ENCODE measurements at regions not wholly inside any gene's neighbourhood (a gene's known extent, or its start where the extent isn't known, plus 50 kb on each side); places are given as distances from the start of the nearest gene placed in this dataset.

GRCh38 chr20:39603219-39603618 is 641.1 kb downstream of the DHX35 start:
- H3K4me1 ChIP-seq = no peaks in the 10 kb centered on the region
- 94% methylated on average over 7 of the region's 7 CpGs for WGBS, 2 donors
- H3K27ac ChIP-seq = no peak overlapping the region
- no peaks in the 10 kb centered on the region for H3K27me3 ChIP-seq
- no peaks in the 10 kb centered on the region for H3K9me3 ChIP-seq
- no peak for DNase-seq
- TF ChIP-seq EP300 (IDR thresholded peaks at IDR 0.05) = no peak
- no peak for TF ChIP-seq POLR2A (IDR thresholded peaks at IDR 0.05)
- no peak for TF ChIP-seq CTCF (IDR thresholded peaks at IDR 0.05)
- TF ChIP-seq POLR2AphosphoS5 (IDR thresholded peaks at IDR 0.05) = no peak
- no peaks in the 10 kb centered on the region for H3K36me3 ChIP-seq
- intact Hi-C loops (cut with DNase I) = no loop called here
- H3K4me3 ChIP-seq = no peak overlapping the region

- H3K27me3 ChIP-seq = no peaks in the 10 kb centered on the region
- intact Hi-C loops (cut with DNase I) = no loop called here
- DNase-seq = no peak
- H3K27ac ChIP-seq = no peak overlapping the region
- TF ChIP-seq CTCF (IDR thresholded peaks at IDR 0.05) (no peak), POLR2A (IDR thresholded peaks at IDR 0.05) (no peak), POLR2AphosphoS5 (IDR thresholded peaks at IDR 0.05) (no peak), EP300 (IDR thresholded peaks at IDR 0.05) (no peak)
- H3K36me3 ChIP-seq = no peaks in the 10 kb centered on the region
- WGBS, 2 donors = 37 to 50% methylated on average over 2 of the region's 2 CpGs
- H3K9me3 ChIP-seq = no peaks in the 10 kb centered on the region
- H3K4me1 ChIP-seq = no peaks in the 10 kb centered on the region
- no peak overlapping the region for H3K4me3 ChIP-seq
Observed at GRCh38 chr20:39602649-39603048, 640.5 kb downstream of the DHX35 start.

- no peak for DNase-seq
- H3K27ac ChIP-seq = no peak overlapping the region
- no peaks in the 10 kb centered on the region for H3K36me3 ChIP-seq
- H3K4me1 ChIP-seq = no peaks in the 10 kb centered on the region
- no peaks in the 10 kb centered on the region for H3K27me3 ChIP-seq
- H3K4me3 ChIP-seq = no peak overlapping the region
- H3K9me3 ChIP-seq = no peaks in the 10 kb centered on the region
- TF ChIP-seq POLR2A (IDR thresholded peaks at IDR 0.05) (no peak), POLR2AphosphoS5 (IDR thresholded peaks at IDR 0.05) (no peak), CTCF (IDR thresholded peaks at IDR 0.05) (no peak), EP300 (IDR thresholded peaks at IDR 0.05) (no peak)
- intact Hi-C loops (cut with DNase I) = no loop called here
- WGBS, 2 donors = 72 to 80% methylated on average over 3 of the region's 3 CpGs
Observed at GRCh38 chr20:39600871-39601270, 638.7 kb downstream of the DHX35 start.

- Histone ChIP-seq H3K27ac (no peak overlapping the region), H3K9me3 (no peaks in the 10 kb centered on the region), H3K4me3 (no peak overlapping the region), H3K4me1 (no peaks in the 10 kb centered on the region), H3K36me3 (no peaks in the 10 kb centered on the region), H3K27me3 (no peaks in the 10 kb centered on the region)
- 67 to 72% methylated on average over 1 of the region's 1 CpG for WGBS, 2 donors
- DNase-seq = no peak
- intact Hi-C loops (cut with DNase I) = no loop called here
- TF ChIP-seq CTCF (IDR thresholded peaks at IDR 0.05) = no peak
- no peak for TF ChIP-seq POLR2A (IDR thresholded peaks at IDR 0.05)
- no peak for TF ChIP-seq EP300 (IDR thresholded peaks at IDR 0.05)
- TF ChIP-seq POLR2AphosphoS5 (IDR thresholded peaks at IDR 0.05) = no peak
Observed at GRCh38 chr20:39600156-39600555, 638.0 kb downstream of the DHX35 start.

GRCh38 chr20:39596554-39596953 is 634.4 kb downstream of the DHX35 start:
- Histone ChIP-seq H3K4me1 (no peaks in the 10 kb centered on the region), H3K36me3 (no peaks in the 10 kb centered on the region), H3K27ac (no peak overlapping the region), H3K9me3 (no peaks in the 10 kb centered on the region), H3K4me3 (no peak overlapping the region), H3K27me3 (no peaks in the 10 kb centered on the region)
- no peak for TF ChIP-seq POLR2A (IDR thresholded peaks at IDR 0.05)
- TF ChIP-seq CTCF (IDR thresholded peaks at IDR 0.05) = no peak
- no peak for TF ChIP-seq EP300 (IDR thresholded peaks at IDR 0.05)
- TF ChIP-seq POLR2AphosphoS5 (IDR thresholded peaks at IDR 0.05) = no peak
- intact Hi-C loops (cut with DNase I) = no loop called here
- no peak for DNase-seq
- WGBS, 2 donors = 82 to 88% methylated on average over 6 of the region's 6 CpGs

Data from sigmoid colon (tissue), 6 donors.